NCI-H187 treated with DMSO at 0.1 percent for 48 hours (cell line): ENCODE measurements at regions not wholly inside any gene's neighbourhood (a gene's known extent, or its start where the extent isn't known, plus 50 kb on each side); places are given as distances from the start of the nearest gene placed in this dataset.

ENCODE experiments used
- DNase-seq: peaks from one replicate; lab custom pipeline; 2025; lab: John Stamatoyannopoulos, UW

- no peak for DNase-seq
Measured at GRCh38 chr11:43575913-43576310, 104.6 kb upstream of the HSD17B12 start.

GRCh38 chr11:43576320-43576802, 104.2 kb upstream of the HSD17B12 start:
- DNase-seq, result no peak

- no peak for DNase-seq
Measured at GRCh38 chr11:43576803-43577521, 103.6 kb upstream of the HSD17B12 start.

- no peak for DNase-seq
Measured at GRCh38 chr11:43577566-43578264, 102.8 kb upstream of the HSD17B12 start.

GRCh38 chr11:43578346-43579170, 102.0 kb upstream of the HSD17B12 start:
- no peak for DNase-seq

GRCh38 chr11:43579171-43579918, 101.2 kb upstream of the HSD17B12 start:
- no peak for DNase-seq

- no peak for DNase-seq
Measured at GRCh38 chr11:43579919-43580276, 100.6 kb upstream of the HSD17B12 start.

- no peak for DNase-seq
Measured at GRCh38 chr11:43580735-43581369, 99.7 kb upstream of the HSD17B12 start.

- DNase-seq, result no peak
Measured at GRCh38 chr11:43581370-43582023, 99.0 kb upstream of the HSD17B12 start.

GRCh38 chr11:43582024-43582862, 98.3 kb upstream of the HSD17B12 start:
- no peak for DNase-seq

GRCh38 chr11:43582863-43583462, 97.6 kb upstream of the HSD17B12 start:
- no peak for DNase-seq

GRCh38 chr11:43583548-43583947, 97.0 kb upstream of the HSD17B12 start:
- DNase-seq, result no peak

GRCh38 chr11:43585877-43586608, 94.5 kb upstream of the HSD17B12 start:
- no peak for DNase-seq

- no peak for DNase-seq
Measured at GRCh38 chr11:43589601-43590250, 90.8 kb upstream of the HSD17B12 start.

- no peak for DNase-seq
Measured at GRCh38 chr11:43601511-43601910, 79.0 kb upstream of the HSD17B12 start.

GRCh38 chr11:43602670-43603069, 77.9 kb upstream of the HSD17B12 start:
- DNase-seq, result no peak

GRCh38 chr11:43614214-43614613, 66.3 kb upstream of the HSD17B12 start:
- DNase-seq, result no peak

- no peak for DNase-seq
Measured at GRCh38 chr11:43619863-43620505, 60.6 kb upstream of the HSD17B12 start.
